HG03521 (cell line): ENCODE measurements at regions not wholly inside any gene's neighbourhood (a gene's known extent, or its start where the extent isn't known, plus 50 kb on each side); places are given as distances from the start of the nearest gene placed in this dataset.
"Not testable (repeated sequence)": the region's sequence is repeated elsewhere in the genome, so short reads cannot be mapped to it uniquely, and the experiment has no call there.

ENCODE experiments used
- ATAC-seq: cut with Tn5 transposase; IDR thresholded peaks from one replicate; pipeline ENCODE4 v1.9.1; 2021; ENCODE audit warnings: mild to moderate bottlenecking, moderate library complexity; ENCODE audit not compliant: unreplicated experiment

GRCh38 chr15:39016706-39017105 lies 452.1 kb upstream of the RASGRP1 start:
- ATAC-seq = no peak

GRCh38 chr15:39018966-39019365 lies 454.4 kb upstream of the RASGRP1 start:
- no peak for ATAC-seq

GRCh38 chr15:39021341-39021740 lies 456.7 kb upstream of the RASGRP1 start:
- ATAC-seq = no peak

- no peak for ATAC-seq
Measured at GRCh38 chr15:39022532-39023305, 458.1 kb upstream of the RASGRP1 start.

- no peak for ATAC-seq
Measured at GRCh38 chr15:39025321-39025720, 460.7 kb upstream of the RASGRP1 start.

GRCh38 chr15:39025881-39026280 lies 461.3 kb upstream of the RASGRP1 start:
- ATAC-seq = no peak

GRCh38 chr15:39028069-39028468 lies 463.5 kb upstream of the RASGRP1 start:
- ATAC-seq = no peak

GRCh38 chr15:39029741-39030140 lies 465.1 kb upstream of the RASGRP1 start:
- no peak for ATAC-seq

GRCh38 chr15:39030291-39031070 lies 465.9 kb upstream of the RASGRP1 start:
- no peak for ATAC-seq

- no peak for ATAC-seq
Measured at GRCh38 chr15:39031596-39031995, 467.0 kb upstream of the RASGRP1 start.

GRCh38 chr15:39034816-39035215 lies 470.2 kb upstream of the RASGRP1 start:
- no peak for ATAC-seq

GRCh38 chr15:39037611-39038010 lies 473.0 kb upstream of the RASGRP1 start:
- not testable (repeated sequence) for ATAC-seq

GRCh38 chr15:39040861-39041260 lies 476.2 kb upstream of the RASGRP1 start:
- no peak for ATAC-seq

- ATAC-seq = no peak
Measured at GRCh38 chr15:39041979-39042495, 477.4 kb upstream of the RASGRP1 start.

GRCh38 chr15:39051626-39052322 lies 487.2 kb upstream of the RASGRP1 start:
- ATAC-seq = no peak

GRCh38 chr15:39052323-39052705 lies 487.7 kb upstream of the RASGRP1 start:
- ATAC-seq = no peak

- ATAC-seq = no peak
Measured at GRCh38 chr15:39053480-39053879, 488.9 kb upstream of the RASGRP1 start.

GRCh38 chr15:39054128-39054732 lies 489.6 kb upstream of the RASGRP1 start:
- no peak for ATAC-seq

GRCh38 chr15:39056357-39056756 lies 491.7 kb upstream of the RASGRP1 start:
- ATAC-seq = no peak

- no peak for ATAC-seq
Measured at GRCh38 chr15:39058351-39059131, 493.9 kb upstream of the RASGRP1 start.
